SK-N-SH (cell line): ENCODE measurements at regions not wholly inside any gene's neighbourhood (a gene's known extent, or its start where the extent isn't known, plus 50 kb on each side); places are given as distances from the start of the nearest gene placed in this dataset.

Experiments used
- CTCF ChIA-PET: fragments of 300-600, 350-600 bp; formaldehyde crosslinking; extraction: SDS; loops from one replicate; lab custom pipeline; 2021; lab: Yijun Ruan, JAX
- POLR2A ChIA-PET: fragments of 350-600 bp; sonication (Branson Sonifier 250); formaldehyde crosslinking; extraction: SDS; loops from one replicate; lab custom pipeline; 2020; ENCODE audit warnings: antibody characterized with exemption, inconsistent platforms; lab: Yijun Ruan, JAX
- DNase-seq: peaks from one replicate; pipeline ENCODE4 v3.0.0; 2012
- H2AFZ ChIP-seq: fragments of 200-600 bp; sonication (generic); 2 replicates; pipeline ENCODE4 v1.8.1; 2016; ENCODE audit warnings: antibody characterized with exemption, mild to moderate bottlenecking, low read depth
- H3F3A ChIP-seq: fragments of 200-600 bp; sonication (generic); replicated peaks from 2 replicates; pipeline ENCODE3; 2016; ENCODE audit warnings: antibody characterized with exemption, mild to moderate bottlenecking; ENCODE audit not compliant: insufficient read depth
- H3K27ac ChIP-seq, 2 experiments: fragments of 200-500 bp in 1 of 2; fragments of 200-600 bp in 1 of 2; sonication (Bioruptor generic) in 1 of 2; sonication (generic), shearing (Covaris generic) in 1 of 2; 2 replicates each; pipeline versions ENCODE4 v1.5.1 to v1.6.1; 2014 to 2016; ENCODE audit warnings: low read depth in 2 of 2, inconsistent platforms in 1 of 2, low read length in 1 of 2, mild to moderate bottlenecking in 1 of 2, mixed read lengths in 1 of 2
- H3K27me3 ChIP-seq: fragments of 200-600 bp; sonication (generic), shearing (Covaris generic); 2 replicates; pipeline ENCODE4 v1.6.1; 2016; ENCODE audit warnings: mixed run types; ENCODE audit not compliant: insufficient read depth
- H3K36me3 ChIP-seq, 2 experiments: fragments of 200-500 bp in 1 of 2; fragments of 200-600 bp in 1 of 2; sonication (Bioruptor generic) in 1 of 2; sonication (generic) in 1 of 2; replicated peaks in 1 of 2; 2 replicates each; pipeline versions ENCODE3 to v1.5.1; 2014 to 2016; ENCODE audit warnings: low read length in 1 of 2, mild to moderate bottlenecking in 1 of 2; ENCODE audit not compliant: insufficient read depth in 2 of 2, control insufficient read depth in 1 of 2
- H3K4me1 ChIP-seq, 2 experiments: fragments of 200-500 bp in 1 of 2; fragments of 200-600 bp in 1 of 2; sonication (Bioruptor generic) in 1 of 2; sonication (generic), shearing (Covaris generic) in 1 of 2; 2 replicates each; pipeline versions ENCODE4 v1.5.1 to v1.6.1; 2014 to 2016; ENCODE audit warnings: low read depth in 1 of 2, low read length in 1 of 2, mixed run types in 1 of 2; ENCODE audit not compliant: insufficient read depth in 2 of 2, control insufficient read depth in 1 of 2
- H3K4me2 ChIP-seq: fragments of 200-600 bp; sonication (generic), shearing (Covaris generic); 2 replicates; pipeline ENCODE4 v1.6.1; 2017; ENCODE audit warnings: mixed run types
- H3K4me3 ChIP-seq, 2 experiments: fragments of 200-500 bp in 1 of 2; fragments of 200-600 bp in 1 of 2; sonication (Bioruptor generic) in 1 of 2; sonication (generic), shearing (Covaris generic) in 1 of 2; 2 replicates each; pipeline versions ENCODE4 v1.5.1 to v1.8.1; 2014 to 2016; ENCODE audit warnings: low read depth in 2 of 2, inconsistent platforms in 1 of 2, low read length in 1 of 2, mild to moderate bottlenecking in 1 of 2, mixed read lengths in 1 of 2, moderate library complexity in 1 of 2
- H3K79me2 ChIP-seq: fragments of 200-600 bp; sonication (generic); 2 replicates; pipeline ENCODE4 v1.8.1; 2017; ENCODE audit warnings: mild to moderate bottlenecking; ENCODE audit not compliant: insufficient read depth
- H3K9ac ChIP-seq: fragments of 200-600 bp; sonication (generic); 2 replicates; pipeline ENCODE4 v1.6.1; 2017; ENCODE audit warnings: mixed run types
- H3K9me2 ChIP-seq: fragments of 200-600 bp; sonication (generic); 2 replicates; pipeline ENCODE4 v1.6.1; 2017; ENCODE audit warnings: mixed run types
- H3K9me3 ChIP-seq: fragments of 200-600 bp; sonication (generic); 2 replicates; pipeline ENCODE4 v1.6.1; 2017; ENCODE audit warnings: mixed run types, mild to moderate bottlenecking, moderate library complexity
- H4K20me1 ChIP-seq: fragments of 200-600 bp; sonication (generic); 2 replicates; pipeline ENCODE4 v1.6.1; 2017; ENCODE audit warnings: mild to moderate bottlenecking, mixed run types; ENCODE audit not compliant: insufficient read depth
- CHD2 ChIP-seq: fragments of 150-350 bp; IDR thresholded peaks from 2 replicates; pipeline ENCODE4 v1.6.1; 2018; ENCODE audit warnings: low read length; ENCODE audit not compliant: partially characterized antibody
- CTCF ChIP-seq: fragments of 200-600 bp; sonication (generic); IDR thresholded peaks from 2 replicates; pipeline ENCODE4 v1.6.1; 2017; ENCODE audit warnings: antibody characterized with exemption, mild to moderate bottlenecking, moderate library complexity
- ELF1 ChIP-seq: IDR thresholded peaks from 2 replicates; pipeline ENCODE4 v1.4.0; 2012
- EP300 ChIP-seq, 2 experiments: IDR thresholded peaks; 2 replicates each; pipeline versions ENCODE4 v1.4.0 to v1.6.1; 2012; ENCODE audit warnings: borderline replicate concordance in 1 of 2, low read depth in 1 of 2, low read length in 1 of 2
- EZH2phosphoT487 ChIP-seq: fragments of 200-600 bp; sonication (generic); IDR thresholded peaks from 2 replicates; pipeline ENCODE4 v1.6.1; 2017; ENCODE audit warnings: low read depth, mixed run types, mild to moderate bottlenecking, antibody characterized with exemption, moderate library complexity, borderline replicate concordance
- FOXJ3 ChIP-seq: sonication (generic); formaldehyde crosslinking; IDR thresholded peaks from 2 replicates; pipeline ENCODE4 v1.5.1; 2020; ENCODE audit warnings: mild to moderate bottlenecking, missing genetic modification reagents
- FOXM1 ChIP-seq: IDR thresholded peaks from 2 replicates; pipeline ENCODE4 v1.4.0; 2012; ENCODE audit warnings: low read depth, mild to moderate bottlenecking
- GABPA ChIP-seq: IDR thresholded peaks from 2 replicates; pipeline ENCODE4 v1.4.0; 2012; ENCODE audit warnings: low read depth, mild to moderate bottlenecking
- GATA2 ChIP-seq: sonication (generic); formaldehyde crosslinking; IDR thresholded peaks from 2 replicates; pipeline ENCODE4 v1.5.0; 2020; ENCODE audit warnings: mild to moderate bottlenecking, missing genetic modification reagents
- IRF3 ChIP-seq: fragments of 150-350 bp; IDR thresholded peaks from 2 replicates; pipeline ENCODE4 v1.6.1; 2016; ENCODE audit warnings: mild to moderate bottlenecking, low read depth, low read length
- MEF2A ChIP-seq: IDR thresholded peaks from 2 replicates; pipeline ENCODE4 v1.4.0; 2012; ENCODE audit warnings: low read depth, borderline replicate concordance
- MXI1 ChIP-seq: IDR thresholded peaks from 2 replicates; pipeline ENCODE4 v1.6.1; 2012; ENCODE audit warnings: mild to moderate bottlenecking, low read depth, low read length, improper control_type of control experiment
- NFIC ChIP-seq: IDR thresholded peaks from 2 replicates; pipeline ENCODE4 v1.4.0; 2012; ENCODE audit warnings: borderline replicate concordance
- POLR2AphosphoS5 ChIP-seq: IDR thresholded peaks from 2 replicates; pipeline ENCODE4 v1.6.1; 2012; ENCODE audit warnings: low read depth, low read length
- RAD21 ChIP-seq: IDR thresholded peaks from 2 replicates; pipeline ENCODE4 v1.6.1; 2012; ENCODE audit warnings: mild to moderate bottlenecking, low read length
- RCOR1 ChIP-seq: fragments of 150-350 bp; IDR thresholded peaks from 2 replicates; pipeline ENCODE4 v1.6.1; 2017; ENCODE audit warnings: antibody characterized with exemption, low read length
- REST ChIP-seq: IDR thresholded peaks from 2 replicates; pipeline ENCODE4 v1.6.1; 2012; ENCODE audit warnings: mild to moderate bottlenecking, low read depth, low read length, moderate library complexity
- RFX5 ChIP-seq: IDR thresholded peaks from 2 replicates; pipeline ENCODE4 v1.6.1; 2012; ENCODE audit warnings: mild to moderate bottlenecking, improper control_type of control experiment, low read length
- SIN3A ChIP-seq: IDR thresholded peaks from 2 replicates; pipeline ENCODE4 v1.6.1; 2012; ENCODE audit warnings: low read depth, mild to moderate bottlenecking, low read length, moderate library complexity, borderline replicate concordance
- SMC3 ChIP-seq: IDR thresholded peaks from 2 replicates; pipeline ENCODE4 v1.6.1; 2012; ENCODE audit warnings: low read depth, low read length, improper control_type of control experiment
- TAF1 ChIP-seq: IDR thresholded peaks from 2 replicates; pipeline ENCODE4 v1.6.1; 2012; ENCODE audit warnings: low read depth, mild to moderate bottlenecking, low read length, moderate library complexity, borderline replicate concordance
- TCF12 ChIP-seq: IDR thresholded peaks from 2 replicates; pipeline ENCODE4 v1.4.0; 2012
- WGBS: methylation state at CpG from one replicate; pipeline ENCODE4 v1.1.6; 2017; ENCODE audit warnings: low lambda C conversion rate; 5-methylcytosine and 5-hydroxymethylcytosine counted together
- TF ChIP-seq, protein P1 (sequence below): IDR thresholded peaks from 2 replicates; pipeline ENCODE4 v1.4.0; 2012; ENCODE audit warnings: low read depth, borderline replicate concordance
- TF ChIP-seq, protein P2 (sequence below): IDR thresholded peaks from 2 replicates; pipeline ENCODE4 v1.4.0; 2012; ENCODE audit warnings: low read depth
- TF ChIP-seq, protein P3 (sequence below): IDR thresholded peaks from 2 replicates; pipeline ENCODE4 v1.4.0; 2012; ENCODE audit warnings: low read depth, borderline replicate concordance

DNA sequence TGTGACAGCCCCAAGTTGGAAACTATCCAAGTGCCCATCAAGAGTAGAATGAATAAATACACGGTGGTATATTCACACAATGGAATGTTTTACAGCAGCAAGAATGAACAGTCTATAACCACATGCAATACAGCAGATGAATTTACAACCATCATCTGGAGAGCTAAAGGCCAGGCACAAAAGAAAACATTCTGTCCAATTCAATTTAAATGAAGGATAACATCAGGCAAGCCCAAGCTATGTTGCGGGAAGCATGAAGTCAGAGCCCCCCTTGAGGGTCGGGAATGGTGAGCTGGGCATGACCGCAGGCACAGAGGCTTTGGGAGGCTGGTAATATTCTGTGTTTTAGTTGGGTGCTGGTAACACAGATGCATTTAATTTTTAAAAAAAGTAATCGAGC is 76.0 kb downstream of the SYNE3 start:
- Histone ChIP-seq H3K4me2 (peak overlapping the region; percentile 49; the same call in 1 of the 2 replicates), H3K79me2 (no peaks in the 10 kb centered on the region), H4K20me1 (no peaks in the 10 kb centered on the region), H3K9ac (no peak overlapping the region), H3K27me3 (no peaks in the 10 kb centered on the region), H3K4me3 (no peak overlapping the region), H3F3A (peaks cover 8% of the 10 kb centered on the region), H3K36me3 (peaks cover 0 to 3% of the 10 kb centered on the region in 2 experiments), H3K9me2 (no peaks in the 10 kb centered on the region), H3K9me3 (0 out of 2 replicates have a peak, but pooled peaks cover 3% of the 10 kb centered on the region), H3K4me1 (peaks cover 4 to 39% of the 10 kb centered on the region in 2 experiments; a peak in 3 of 4 replicates), H3K27ac (peak overlapping the region; percentile 69 to 79; a peak in 3 of 4 replicates), H2AFZ (no peak overlapping the region)
- CTCF ChIA-PET: interaction anchor here (0.7 to 10.5 kb wide), 9 partner anchors 8 to 750 kb away, joined by 3 to 254 read pairs (median 6); partner anchors contain the start of genes GLRX5 and SYNE3
- POLR2A ChIA-PET: interaction anchor here (0.9 to 1.5 kb wide), 5 partner anchors 68 to 283 kb away, joined by 3 to 5 read pairs (median 3); partner anchors contain the start of gene GLRX5
- WGBS: 29% methylated on average over 5 of the region's 5 CpGs
- DNase-seq: peak; percentile 82
- TF ChIP-seq MEF2A (no peak), FOXM1 (no peak), MXI1 (0 out of 2 replicates have a peak, but pooled peaks have one; percentile 13), TCF12 (peak; percentile 95), REST (no peak), FOXJ3 (no peak), IRF3 (no peak), NFIC (peak; percentile 22; the same call in 1 of the 2 replicates), CHD2 (no peak), CTCF (no peak), RCOR1 (peak; percentile 54), GATA2 (CRISPR knock-in tag) (0 out of 2 replicates have a peak, but pooled peaks have one; percentile 21), SMC3 (no peak), RFX5 (no peak), SIN3A (no peak), GABPA (no peak), POLR2AphosphoS5 (peak; percentile 53; the same call in 1 of the 2 replicates), TAF1 (no peak), EZH2phosphoT487 (no peak), RAD21 (no peak), ELF1 (no peak), EP300 (IDR thresholded peaks at IDR 0.05; ENCODE audit: borderline replicate concordance in 1 of 2, low read depth in 1 of 2, low read length in 1 of 2) (peak; percentile 28 to 80; a peak in 3 of 4 replicates)
- TF ChIP-seq, protein P1, sequence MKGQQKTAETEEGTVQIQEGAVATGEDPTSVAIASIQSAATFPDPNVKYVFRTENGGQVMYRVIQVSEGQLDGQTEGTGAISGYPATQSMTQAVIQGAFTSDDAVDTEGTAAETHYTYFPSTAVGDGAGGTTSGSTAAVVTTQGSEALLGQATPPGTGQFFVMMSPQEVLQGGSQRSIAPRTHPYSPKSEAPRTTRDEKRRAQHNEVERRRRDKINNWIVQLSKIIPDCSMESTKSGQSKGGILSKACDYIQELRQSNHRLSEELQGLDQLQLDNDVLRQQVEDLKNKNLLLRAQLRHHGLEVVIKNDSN: no peak
- TF ChIP-seq, protein P2, sequence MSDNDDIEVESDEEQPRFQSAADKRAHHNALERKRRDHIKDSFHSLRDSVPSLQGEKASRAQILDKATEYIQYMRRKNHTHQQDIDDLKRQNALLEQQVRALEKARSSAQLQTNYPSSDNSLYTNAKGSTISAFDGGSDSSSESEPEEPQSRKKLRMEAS: no peak
- TF ChIP-seq, protein P3, sequence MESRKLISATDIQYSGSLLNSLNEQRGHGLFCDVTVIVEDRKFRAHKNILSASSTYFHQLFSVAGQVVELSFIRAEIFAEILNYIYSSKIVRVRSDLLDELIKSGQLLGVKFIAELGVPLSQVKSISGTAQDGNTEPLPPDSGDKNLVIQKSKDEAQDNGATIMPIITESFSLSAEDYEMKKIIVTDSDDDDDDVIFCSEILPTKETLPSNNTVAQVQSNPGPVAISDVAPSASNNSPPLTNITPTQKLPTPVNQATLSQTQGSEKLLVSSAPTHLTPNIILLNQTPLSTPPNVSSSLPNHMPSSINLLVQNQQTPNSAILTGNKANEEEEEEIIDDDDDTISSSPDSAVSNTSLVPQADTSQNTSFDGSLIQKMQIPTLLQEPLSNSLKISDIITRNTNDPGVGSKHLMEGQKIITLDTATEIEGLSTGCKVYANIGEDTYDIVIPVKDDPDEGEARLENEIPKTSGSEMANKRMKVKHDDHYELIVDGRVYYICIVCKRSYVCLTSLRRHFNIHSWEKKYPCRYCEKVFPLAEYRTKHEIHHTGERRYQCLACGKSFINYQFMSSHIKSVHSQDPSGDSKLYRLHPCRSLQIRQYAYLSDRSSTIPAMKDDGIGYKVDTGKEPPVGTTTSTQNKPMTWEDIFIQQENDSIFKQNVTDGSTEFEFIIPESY: no peak
